HG03575 (cell line): ENCODE measurements at regions not wholly inside any gene's neighbourhood (a gene's known extent, or its start where the extent isn't known, plus 50 kb on each side); places are given as distances from the start of the nearest gene placed in this dataset.

Experiments
- ATAC-seq: cut with Tn5 transposase; IDR thresholded peaks from one replicate; pipeline ENCODE4 v1.9.1; 2021; ENCODE audit not compliant: unreplicated experiment, insufficient number of reproducible peaks, low FRiP score; ENCODE audit errors: extremely low read depth

DNA sequence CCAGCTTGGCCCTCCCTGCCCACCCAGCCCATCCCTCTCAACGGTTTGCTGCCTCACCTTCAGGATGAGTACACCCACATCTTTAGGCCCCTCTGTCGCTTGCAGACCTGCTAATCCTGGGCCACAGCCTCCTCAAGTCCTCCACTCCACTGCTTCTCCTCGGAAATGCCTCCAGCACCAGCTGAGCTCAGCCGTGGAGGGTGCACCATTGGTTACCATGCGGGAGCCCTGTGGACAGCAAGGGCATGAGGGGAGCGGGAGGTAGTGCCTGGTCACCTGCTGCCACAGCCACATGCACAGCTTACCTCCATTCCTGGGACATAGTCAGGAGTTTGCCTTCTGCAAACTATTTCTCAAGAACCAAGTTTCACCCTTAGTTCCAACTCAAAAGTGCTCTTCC is 286.3 kb upstream of the ZMIZ1 start:
- ATAC-seq, result no peak

DNA sequence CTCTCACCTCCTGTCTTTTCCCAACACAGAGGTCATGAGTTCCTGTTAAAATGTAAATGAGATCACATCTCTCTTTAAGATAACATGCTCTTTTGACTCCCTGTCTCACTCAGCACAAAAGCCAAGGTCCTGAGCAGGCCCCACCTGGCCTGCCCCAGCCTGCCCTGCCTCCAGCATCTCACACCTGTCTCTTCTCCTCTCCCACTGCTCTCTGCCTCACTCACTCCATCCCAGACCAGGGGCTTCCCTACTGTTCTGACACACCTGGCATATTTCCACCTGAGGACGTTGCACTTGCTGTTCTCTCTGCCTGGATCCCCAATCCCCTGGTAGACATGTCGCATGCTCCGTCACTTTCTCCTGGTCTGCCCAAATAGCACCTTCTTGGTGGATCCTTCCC is 285.0 kb upstream of the ZMIZ1 start:
- ATAC-seq, result no peak

- no peak for ATAC-seq
Measured at GRCh38 chr10:78784546-78784945, 284.2 kb upstream of the ZMIZ1 start.

DNA sequence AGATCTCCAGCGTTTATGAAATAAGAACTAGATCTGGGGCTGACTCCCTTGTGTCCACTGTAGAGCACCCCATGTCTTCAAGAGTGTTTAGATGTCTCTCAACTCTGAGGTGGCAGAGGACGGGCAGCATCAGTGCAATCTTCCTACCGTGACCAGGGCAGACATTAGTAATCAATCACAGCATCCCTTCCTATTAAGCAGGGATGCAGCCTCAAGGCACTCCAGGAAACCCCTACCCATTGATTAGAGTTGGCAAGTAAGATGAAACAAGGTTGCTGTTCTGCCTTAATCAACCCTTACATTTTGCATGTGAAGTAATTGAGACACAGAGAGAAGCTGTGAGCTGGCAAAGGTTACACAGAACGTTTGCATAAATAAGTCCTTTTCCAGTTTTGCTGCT is 283.7 kb upstream of the ZMIZ1 start:
- ATAC-seq, result no peak

DNA sequence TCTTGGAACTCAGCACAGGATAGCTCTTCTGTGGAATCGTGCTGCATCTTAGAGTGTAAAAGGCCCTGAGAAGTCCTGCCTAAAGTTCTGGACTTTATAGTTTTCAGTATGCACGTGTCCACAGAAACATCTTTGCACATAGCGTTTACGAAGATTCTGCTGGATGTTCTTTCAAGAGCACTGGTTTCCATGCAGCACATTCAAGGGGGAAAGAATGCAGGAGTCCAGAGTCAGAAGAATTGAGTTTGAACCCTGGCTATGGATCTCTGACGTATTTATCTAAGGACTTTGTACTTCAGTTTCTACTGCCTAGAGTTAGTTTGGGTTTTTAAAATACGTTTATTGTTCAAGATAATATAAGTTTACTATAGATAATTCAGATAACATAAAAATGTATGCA is 282.8 kb upstream of the ZMIZ1 start:
- ATAC-seq, result no peak

- no peak for ATAC-seq
Measured at GRCh38 chr10:78787125-78787524, 281.6 kb upstream of the ZMIZ1 start.

DNA sequence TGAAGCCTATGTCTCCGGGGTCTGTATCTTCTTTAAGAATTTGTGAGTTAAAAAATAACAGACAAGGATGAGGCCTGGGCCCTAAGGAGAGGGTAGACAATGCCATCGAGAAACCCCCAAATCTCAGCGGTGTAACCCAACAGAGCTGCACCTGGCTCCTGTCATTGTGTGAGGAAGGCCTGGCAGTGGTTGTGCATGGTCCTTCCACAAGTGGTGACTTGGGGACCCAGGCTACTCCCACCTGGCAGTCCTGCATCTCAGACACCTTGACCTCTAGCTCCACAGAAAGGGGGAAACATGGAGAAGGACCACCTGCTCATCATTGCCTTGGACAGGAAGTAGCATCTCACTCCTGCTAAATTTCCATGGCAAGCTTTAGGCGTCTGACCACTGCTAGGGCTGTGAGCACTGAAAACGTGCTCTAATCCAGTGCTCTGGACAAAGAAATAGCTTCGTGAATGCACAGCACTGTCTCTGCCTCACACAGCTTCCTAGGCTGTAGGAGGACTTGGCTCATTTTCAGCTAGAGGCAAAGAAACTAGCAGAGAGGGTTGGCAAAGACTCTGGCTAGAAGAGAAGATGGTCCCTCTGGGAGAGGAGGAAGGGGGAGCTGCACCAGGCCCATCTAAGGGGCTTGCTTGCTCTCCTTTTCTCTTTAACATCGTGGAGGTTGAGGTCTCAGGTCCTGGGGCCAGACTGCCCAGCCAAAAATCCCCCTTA is 273.9 kb upstream of the ZMIZ1 start:
- ATAC-seq, result no peak

DNA sequence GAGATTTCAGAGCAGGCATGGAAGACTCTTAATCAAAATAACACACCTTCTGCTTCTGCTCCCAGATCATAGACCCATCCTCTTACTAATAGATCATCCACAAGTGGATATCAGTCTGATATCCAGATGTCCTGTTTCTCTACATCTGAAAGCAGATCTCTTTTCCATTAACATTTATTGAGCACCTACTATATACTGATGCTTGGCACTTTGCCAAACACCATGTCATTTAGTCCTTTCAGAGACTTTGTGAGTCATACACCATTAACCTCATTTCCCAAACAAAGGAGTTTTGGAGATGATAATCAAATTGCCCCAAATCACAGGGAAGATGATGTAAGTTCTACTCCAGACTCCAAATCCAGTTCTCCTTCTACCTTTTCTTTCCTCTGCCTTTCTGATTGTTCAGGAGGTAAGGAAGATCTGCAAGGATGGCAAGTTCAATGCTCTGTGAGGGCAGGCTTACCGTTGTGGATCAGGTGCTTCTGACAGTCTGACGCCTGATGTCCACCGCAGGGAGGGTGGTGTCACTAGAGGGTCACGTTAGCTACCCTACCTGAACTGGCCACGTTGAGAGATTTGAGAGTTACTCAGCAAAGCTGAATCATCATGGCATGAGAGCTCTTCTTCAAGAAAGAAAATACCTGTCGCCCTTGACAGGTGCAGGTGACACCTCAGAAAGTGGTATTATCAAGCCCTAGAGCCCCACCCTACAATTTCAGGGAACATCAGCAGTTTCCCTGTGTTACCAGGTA is 269.6 kb upstream of the ZMIZ1 start:
- ATAC-seq, result no peak

DNA sequence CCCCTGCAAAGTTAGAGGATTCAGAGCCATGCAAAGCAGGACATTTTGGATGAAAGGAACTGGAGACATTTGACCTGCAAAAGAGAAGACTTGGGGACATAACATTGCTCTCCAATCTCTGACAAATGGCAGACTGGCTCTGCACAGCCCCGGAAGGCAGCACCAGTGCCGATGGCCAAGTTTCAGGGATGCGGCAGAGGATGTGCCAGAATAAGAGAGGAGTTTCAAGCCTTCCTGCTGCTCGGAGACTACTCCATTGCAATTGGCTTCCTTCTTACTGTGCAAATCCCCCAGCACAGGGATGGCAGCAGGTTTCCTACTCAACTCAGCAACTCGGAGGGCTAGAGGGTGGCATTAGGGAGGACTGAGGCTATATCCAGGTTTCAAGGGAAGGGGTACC is 268.8 kb upstream of the ZMIZ1 start:
- no peak for ATAC-seq

DNA sequence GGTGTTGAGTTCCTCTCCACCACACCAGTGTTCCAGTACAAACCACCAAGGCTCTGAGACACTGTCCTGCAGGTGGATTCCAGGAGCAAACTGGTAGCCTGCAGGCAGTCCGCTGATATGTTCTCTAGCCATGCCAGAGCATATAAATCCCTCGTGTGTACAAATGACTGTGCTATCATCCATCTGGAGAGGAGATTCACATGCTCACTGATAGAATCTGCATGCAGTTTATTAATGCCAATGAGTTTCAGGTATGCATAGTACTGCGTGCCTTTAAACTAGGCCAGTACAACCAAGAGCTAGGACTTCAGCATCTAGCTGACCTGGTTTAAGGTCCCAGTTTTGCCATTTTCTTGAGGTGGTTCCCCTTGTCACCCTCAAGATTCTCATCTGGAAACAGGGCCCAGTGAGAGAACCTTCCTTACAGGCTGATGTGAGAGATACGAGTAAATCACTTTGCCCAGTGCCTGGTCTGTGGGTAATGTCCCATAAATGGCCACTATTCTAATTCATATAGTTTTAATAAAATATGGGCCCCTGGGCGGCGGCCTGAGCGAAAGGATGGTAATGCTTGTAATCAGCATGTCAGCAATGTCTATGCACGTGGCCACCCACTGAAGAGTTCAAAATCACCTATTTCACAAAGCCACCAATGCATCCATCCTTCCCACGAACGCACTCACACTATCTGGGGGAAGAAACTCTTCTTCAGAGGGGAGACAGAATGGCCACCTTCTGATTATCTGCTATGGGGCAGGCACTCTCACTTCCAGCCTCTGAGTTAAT is 268.0 kb upstream of the ZMIZ1 start:
- ATAC-seq, result no peak

DNA sequence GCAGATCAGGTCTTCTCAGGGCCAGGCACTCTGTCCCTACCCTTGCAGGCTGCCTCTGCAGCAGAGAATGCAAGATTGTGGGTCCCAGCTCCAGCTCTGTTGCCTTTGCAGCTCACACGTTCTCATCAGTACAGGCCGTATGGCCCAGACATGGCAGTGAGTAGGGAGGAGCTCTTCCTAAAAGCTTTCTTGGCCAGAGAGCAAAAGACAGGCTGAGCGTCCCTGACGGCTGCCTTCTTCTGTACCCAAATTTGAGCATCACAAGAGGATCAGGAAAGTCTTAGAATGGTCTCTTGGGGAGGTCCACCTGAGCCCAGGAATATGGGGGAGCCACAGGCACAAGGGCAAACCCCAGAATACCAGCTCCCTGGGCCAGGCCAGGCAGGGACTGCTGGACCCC is 266.3 kb upstream of the ZMIZ1 start:
- no peak for ATAC-seq

DNA sequence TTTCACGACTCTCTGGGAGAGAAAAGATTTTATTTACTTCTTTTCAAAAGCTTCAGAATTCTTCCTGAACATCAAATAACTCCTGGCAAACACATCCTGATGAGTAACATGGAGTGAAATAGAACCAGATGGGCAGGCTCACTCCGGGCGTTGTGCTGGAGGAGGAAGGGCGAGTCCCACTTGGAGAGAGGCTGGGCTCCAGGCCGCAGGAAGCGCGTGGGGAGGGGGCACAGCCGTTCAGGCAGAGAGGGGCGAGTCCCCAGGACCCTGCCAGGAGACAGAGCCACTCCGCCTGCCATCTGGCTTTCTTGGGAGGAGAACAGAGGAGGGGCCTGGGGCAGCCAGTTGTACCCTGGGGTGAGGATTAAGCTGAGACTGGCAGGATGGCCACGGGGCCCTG is 265.9 kb upstream of the ZMIZ1 start:
- ATAC-seq, result no peak

DNA sequence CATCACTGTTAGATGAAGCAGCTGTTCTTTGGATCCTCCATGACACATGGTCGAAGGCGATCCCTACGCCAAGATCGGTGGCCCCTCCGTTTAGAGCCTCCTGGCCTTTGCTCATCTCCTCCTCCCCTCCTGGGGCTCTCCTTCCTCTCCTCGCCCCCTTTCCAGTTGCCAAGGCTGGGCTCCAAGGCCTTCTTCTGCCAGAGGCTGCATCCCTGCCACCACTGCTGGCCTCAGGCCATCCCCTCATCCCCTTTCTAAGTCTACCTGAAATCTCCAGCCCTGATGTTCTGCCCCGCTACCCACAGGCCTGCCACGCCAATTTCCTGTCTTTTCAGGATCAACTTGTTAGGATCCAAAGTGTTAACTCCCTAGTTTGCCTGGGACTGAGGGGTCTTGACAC is 265.1 kb upstream of the ZMIZ1 start:
- ATAC-seq, result no peak

DNA sequence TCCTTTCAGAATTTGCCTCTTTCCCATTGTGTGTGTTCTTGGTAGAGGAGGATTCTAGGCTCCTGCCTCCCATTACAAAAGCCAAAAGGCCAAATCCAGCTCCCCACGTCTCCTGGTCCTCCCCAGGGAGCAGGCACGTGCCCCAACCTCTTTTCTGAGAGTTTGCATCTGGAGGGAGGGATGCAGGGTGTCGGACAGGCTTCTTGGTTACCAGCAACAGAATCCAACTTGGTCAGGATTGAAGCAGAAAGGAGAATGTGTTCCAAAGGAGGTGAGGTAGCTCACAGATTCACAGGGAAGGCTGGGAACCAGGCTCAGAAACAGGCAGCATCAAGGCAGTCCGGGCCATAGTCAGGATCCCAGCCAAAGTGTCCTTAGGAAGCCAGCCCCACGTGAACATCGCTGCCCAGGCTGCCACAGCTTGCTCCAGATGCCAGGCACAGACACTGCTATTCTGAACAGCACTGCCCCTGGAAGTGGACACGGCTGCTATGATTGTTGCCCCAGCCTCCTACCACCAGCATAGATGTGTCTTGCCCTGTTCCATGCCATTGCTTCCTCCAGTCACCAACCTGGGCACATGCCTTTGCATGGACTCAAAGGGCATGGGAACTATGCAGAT is 264.2 kb upstream of the ZMIZ1 start:
- no peak for ATAC-seq

GRCh38 chr10:78805176-78805575 is 263.6 kb upstream of the ZMIZ1 start:
- ATAC-seq, result no peak

GRCh38 chr10:78806681-78807221 is 262.0 kb upstream of the ZMIZ1 start:
- no peak for ATAC-seq

GRCh38 chr10:78807504-78808203 is 261.1 kb upstream of the ZMIZ1 start:
- ATAC-seq, result no peak

GRCh38 chr10:78808286-78808685 is 260.5 kb upstream of the ZMIZ1 start:
- no peak for ATAC-seq
